Stimulated activated memory B cell treated with anti-CD40 and anti-IgM and Interleukin-4, amounts not matched to agents 10 μg/mL and 1 μg/mL and 100 μg/mL, for 72 hours (primary cell): ENCODE measurements at regions not wholly inside any gene's neighbourhood (a gene's known extent, or its start where the extent isn't known, plus 50 kb on each side); places are given as distances from the start of the nearest gene placed in this dataset.
"Not testable (repeated sequence)": the region's sequence is repeated elsewhere in the genome, so short reads cannot be mapped to it uniquely, and the experiment has no call there.

Source experiments
- ATAC-seq: fragments of 150-1000 bp; cut with Tn5 transposase; 2 replicates; pipeline ENCODE4 v1.10.0; 2021
- H3K27ac Mint-ChIP-seq: one replicate; pipeline ENCODE4 v1.8.0; 2022; ENCODE audit warnings: mild to moderate bottlenecking, mixed read lengths
- H3K27me3 Mint-ChIP-seq: one replicate; pipeline ENCODE4 v1.8.0; 2022; ENCODE audit warnings: mixed read lengths
- H3K36me3 Mint-ChIP-seq: one replicate; pipeline ENCODE4 v1.8.0; 2022; ENCODE audit warnings: mixed read lengths
- H3K4me1 Mint-ChIP-seq: one replicate; pipeline ENCODE4 v1.8.0; 2022; ENCODE audit warnings: mixed read lengths
- H3K4me3 Mint-ChIP-seq: one replicate; pipeline ENCODE4 v1.8.0; 2022; ENCODE audit warnings: mild to moderate bottlenecking, moderate library complexity, mixed read lengths
- H3K9me3 Mint-ChIP-seq: one replicate; pipeline ENCODE4 v1.8.0; 2022; ENCODE audit warnings: mixed read lengths

GRCh38 chr2:147614979-147615470 lies 229.8 kb upstream of the ACVR2A start:
- Mint-ChIP-seq H3K9me3 (no peaks in the 10 kb centered on the region), H3K4me3 (no peak overlapping the region), H3K27ac (no peak overlapping the region), H3K4me1 (no peaks in the 10 kb centered on the region), H3K36me3 (no peaks in the 10 kb centered on the region), H3K27me3 (no peaks in the 10 kb centered on the region)
- no peak for ATAC-seq

GRCh38 chr2:147614471-147614870 lies 230.4 kb upstream of the ACVR2A start:
- no peaks in the 10 kb centered on the region for H3K27me3 Mint-ChIP-seq
- no peaks in the 10 kb centered on the region for H3K4me1 Mint-ChIP-seq
- no peaks in the 10 kb centered on the region for H3K36me3 Mint-ChIP-seq
- H3K27ac Mint-ChIP-seq: no peak overlapping the region
- no peak overlapping the region for H3K4me3 Mint-ChIP-seq
- no peaks in the 10 kb centered on the region for H3K9me3 Mint-ChIP-seq
- no peak for ATAC-seq

- Mint-ChIP-seq H3K9me3 (no peaks in the 10 kb centered on the region), H3K4me3 (no peak overlapping the region), H3K4me1 (no peaks in the 10 kb centered on the region), H3K27me3 (no peaks in the 10 kb centered on the region), H3K36me3 (no peaks in the 10 kb centered on the region), H3K27ac (no peak overlapping the region)
- no peak for ATAC-seq
Measured at GRCh38 chr2:147610496-147611040, 234.3 kb upstream of the ACVR2A start.

GRCh38 chr2:147609301-147609700 lies 235.5 kb upstream of the ACVR2A start:
- no peaks in the 10 kb centered on the region for H3K36me3 Mint-ChIP-seq
- no peaks in the 10 kb centered on the region for H3K4me1 Mint-ChIP-seq
- ATAC-seq: no peak
- H3K27ac Mint-ChIP-seq: no peak overlapping the region
- no peaks in the 10 kb centered on the region for H3K9me3 Mint-ChIP-seq
- H3K27me3 Mint-ChIP-seq: no peaks in the 10 kb centered on the region
- no peak overlapping the region for H3K4me3 Mint-ChIP-seq

- peaks cover 2% of the 10 kb centered on the region for H3K9me3 Mint-ChIP-seq
- H3K4me1 Mint-ChIP-seq: no peaks in the 10 kb centered on the region
- H3K27me3 Mint-ChIP-seq: peaks cover 8% of the 10 kb centered on the region
- no peaks in the 10 kb centered on the region for H3K36me3 Mint-ChIP-seq
- no peak overlapping the region for H3K4me3 Mint-ChIP-seq
- ATAC-seq: no peak
- no peak overlapping the region for H3K27ac Mint-ChIP-seq
Measured at GRCh38 chr2:147607379-147607778, 237.4 kb upstream of the ACVR2A start.

- no peak for ATAC-seq
- Mint-ChIP-seq H3K27me3 (peaks cover 8% of the 10 kb centered on the region), H3K36me3 (no peaks in the 10 kb centered on the region), H3K4me3 (no peak overlapping the region), H3K27ac (no peak overlapping the region), H3K9me3 (peaks cover 2% of the 10 kb centered on the region), H3K4me1 (no peaks in the 10 kb centered on the region)
Measured at GRCh38 chr2:147603876-147604275, 241.0 kb upstream of the ACVR2A start.

GRCh38 chr2:147603447-147603846 lies 241.4 kb upstream of the ACVR2A start:
- Mint-ChIP-seq H3K9me3 (peaks cover 2% of the 10 kb centered on the region), H3K27me3 (peaks cover 8% of the 10 kb centered on the region), H3K4me1 (no peaks in the 10 kb centered on the region), H3K36me3 (no peaks in the 10 kb centered on the region), H3K27ac (no peak overlapping the region), H3K4me3 (no peak overlapping the region)
- ATAC-seq: no peak

GRCh38 chr2:147600646-147601045 lies 244.2 kb upstream of the ACVR2A start:
- H3K4me3 Mint-ChIP-seq: no peak overlapping the region
- no peak overlapping the region for H3K27ac Mint-ChIP-seq
- no peak for ATAC-seq
- no peaks in the 10 kb centered on the region for H3K4me1 Mint-ChIP-seq
- peaks cover 8% of the 10 kb centered on the region for H3K27me3 Mint-ChIP-seq
- peaks cover 5% of the 10 kb centered on the region for H3K9me3 Mint-ChIP-seq
- H3K36me3 Mint-ChIP-seq: no peaks in the 10 kb centered on the region

GRCh38 chr2:147600223-147600622 lies 244.6 kb upstream of the ACVR2A start:
- H3K4me1 Mint-ChIP-seq: no peaks in the 10 kb centered on the region
- H3K27me3 Mint-ChIP-seq: peaks cover 8% of the 10 kb centered on the region
- peaks cover 5% of the 10 kb centered on the region for H3K9me3 Mint-ChIP-seq
- H3K27ac Mint-ChIP-seq: no peak overlapping the region
- no peak overlapping the region for H3K4me3 Mint-ChIP-seq
- H3K36me3 Mint-ChIP-seq: no peaks in the 10 kb centered on the region
- ATAC-seq: no peak

- no peak overlapping the region for H3K27ac Mint-ChIP-seq
- peaks cover 8% of the 10 kb centered on the region for H3K9me3 Mint-ChIP-seq
- peaks cover 9% of the 10 kb centered on the region for H3K27me3 Mint-ChIP-seq
- H3K4me3 Mint-ChIP-seq: no peak overlapping the region
- no peak for ATAC-seq
- H3K4me1 Mint-ChIP-seq: no peaks in the 10 kb centered on the region
- no peaks in the 10 kb centered on the region for H3K36me3 Mint-ChIP-seq
Measured at GRCh38 chr2:147595200-147595599, 249.6 kb upstream of the ACVR2A start.

GRCh38 chr2:147594038-147594437 lies 250.8 kb upstream of the ACVR2A start:
- H3K27ac Mint-ChIP-seq: no peak overlapping the region
- peaks cover 9% of the 10 kb centered on the region for H3K27me3 Mint-ChIP-seq
- H3K36me3 Mint-ChIP-seq: no peaks in the 10 kb centered on the region
- H3K4me3 Mint-ChIP-seq: no peak overlapping the region
- H3K9me3 Mint-ChIP-seq: peaks cover 8% of the 10 kb centered on the region
- no peak for ATAC-seq
- no peaks in the 10 kb centered on the region for H3K4me1 Mint-ChIP-seq

- not testable (repeated sequence) for H3K4me3 Mint-ChIP-seq, H3K27ac Mint-ChIP-seq, H3K27me3 Mint-ChIP-seq, H3K9me3 Mint-ChIP-seq, ATAC-seq, H3K4me1 Mint-ChIP-seq, H3K36me3 Mint-ChIP-seq
Measured at GRCh38 chr2:147592784-147593183, 252.0 kb upstream of the ACVR2A start.

- Mint-ChIP-seq H3K36me3 (no peaks in the 10 kb centered on the region), H3K27me3 (peaks cover 6% of the 10 kb centered on the region), H3K27ac (no peak overlapping the region), H3K9me3 (peaks cover 8% of the 10 kb centered on the region), H3K4me3 (no peak overlapping the region), H3K4me1 (no peaks in the 10 kb centered on the region)
- ATAC-seq: no peak
Measured at GRCh38 chr2:147589127-147589526, 255.7 kb upstream of the ACVR2A start.

- peaks cover 11% of the 10 kb centered on the region for H3K9me3 Mint-ChIP-seq
- ATAC-seq: no peak
Measured at GRCh38 chr2:147588191-147588590, 256.6 kb upstream of the ACVR2A start.

GRCh38 chr2:147578529-147578928 lies 266.3 kb upstream of the ACVR2A start:
- Mint-ChIP-seq H3K4me3 (no peak overlapping the region), H3K9me3 (peaks cover 9% of the 10 kb centered on the region), H3K27me3 (no peaks in the 10 kb centered on the region), H3K4me1 (no peaks in the 10 kb centered on the region), H3K36me3 (no peaks in the 10 kb centered on the region), H3K27ac (no peak overlapping the region)
- ATAC-seq: no peak

More at GRCh38 chr2:147588191-147588590, 256.6 kb upstream of the ACVR2A start:
- Mint-ChIP-seq H3K36me3 (no peaks in the 10 kb centered on the region), H3K27me3 (no peaks in the 10 kb centered on the region), H3K27ac (no peak overlapping the region), H3K4me3 (no peak overlapping the region), H3K4me1 (no peaks in the 10 kb centered on the region)

GRCh38 chr2:147577998-147578380 lies 266.8 kb upstream of the ACVR2A start:
- H3K27me3 Mint-ChIP-seq: no peaks in the 10 kb centered on the region
- no peak overlapping the region for H3K4me3 Mint-ChIP-seq
- H3K4me1 Mint-ChIP-seq: no peaks in the 10 kb centered on the region
- peaks cover 5% of the 10 kb centered on the region for H3K9me3 Mint-ChIP-seq
- ATAC-seq: no peak
- no peaks in the 10 kb centered on the region for H3K36me3 Mint-ChIP-seq
- no peak overlapping the region for H3K27ac Mint-ChIP-seq
